Keratinocyte (primary cell): ENCODE measurements at regions not wholly inside any gene's neighbourhood (a gene's known extent, or its start where the extent isn't known, plus 50 kb on each side); places are given as distances from the start of the nearest gene placed in this dataset.

Experiments used
- DNase-seq: peaks from one replicate; pipeline ENCODE4 v3.0.0-alpha.2; 2011; ENCODE audit warnings: low read depth, missing footprints, low spot score
- FAIRE-seq: peaks from 2 replicates; lab custom pipeline; 2011; peaks lifted over from hg19 to GRCh38; lab: Jason Lieb, UNC
- H2AFZ ChIP-seq: 2 replicates; pipeline ENCODE4 v1.6.0; 2012; ENCODE audit warnings: low read length, control low read depth, inconsistent platforms; ENCODE audit not compliant: control insufficient read depth
- H3K27ac ChIP-seq: 2 replicates; pipeline ENCODE4 v1.5.1; 2011; ENCODE audit warnings: low read length; ENCODE audit not compliant: control insufficient read depth, insufficient read depth
- H3K27me3 ChIP-seq: 3 replicates; pipeline ENCODE4 v1.6.0; 2011; ENCODE audit warnings: low read length; ENCODE audit not compliant: control insufficient read depth, insufficient read depth; ENCODE audit errors: extremely low read depth
- H3K36me3 ChIP-seq, 2 experiments: 2 replicates in 1 of 2; 3 replicates in 1 of 2; pipeline ENCODE4 v1.5.1; 2011; ENCODE audit warnings: low read length in 2 of 2, mild to moderate bottlenecking in 1 of 2; ENCODE audit not compliant: control insufficient read depth in 2 of 2, insufficient read depth in 2 of 2; ENCODE audit errors: extremely low read depth in 1 of 2
- H3K4me1 ChIP-seq: 3 replicates; pipeline ENCODE4 v1.5.1; 2011; ENCODE audit warnings: low read length; ENCODE audit not compliant: control insufficient read depth, insufficient read depth; ENCODE audit errors: extremely low read depth
- H3K4me2 ChIP-seq: 3 replicates; pipeline ENCODE4 v1.6.0; 2011; ENCODE audit warnings: low read depth, low read length; ENCODE audit not compliant: control insufficient read depth, insufficient read depth; ENCODE audit errors: extremely low read depth
- H3K4me3 ChIP-seq, 3 experiments: fragments of 200-600 bp in 1 of 3; sonication (generic) in 1 of 3; 2 replicates in 2 of 3; 3 replicates in 1 of 3; pipeline ENCODE4 v1.5.1; 2011 to 2016; ENCODE audit warnings: low read length in 3 of 3, mild to moderate bottlenecking in 3 of 3, control low read depth in 2 of 3, inconsistent platforms in 1 of 3, low read depth in 1 of 3, mixed read lengths in 1 of 3, mixed run types in 1 of 3, moderate library complexity in 1 of 3; ENCODE audit not compliant: control insufficient read depth in 2 of 3, insufficient read depth in 2 of 3; ENCODE audit errors: extremely low read depth in 1 of 3
- H3K79me2 ChIP-seq: 2 replicates; pipeline ENCODE4 v1.6.0; 2012; ENCODE audit warnings: low read length; ENCODE audit not compliant: control insufficient read depth, insufficient read depth
- H3K9ac ChIP-seq: 3 replicates; pipeline ENCODE4 v1.6.0; 2011; ENCODE audit warnings: low read length; ENCODE audit not compliant: control insufficient read depth, insufficient read depth; ENCODE audit errors: extremely low read depth
- H3K9me1 ChIP-seq: 3 replicates; pipeline ENCODE4 v1.6.0; 2011; ENCODE audit warnings: low read length; ENCODE audit not compliant: control insufficient read depth, insufficient read depth; ENCODE audit errors: extremely low read depth
- H3K9me3 ChIP-seq: 2 replicates; pipeline ENCODE4 v1.5.1; 2012; ENCODE audit warnings: low read depth, low read length; ENCODE audit not compliant: control insufficient read depth
- H4K20me1 ChIP-seq: 3 replicates; pipeline ENCODE4 v1.6.0; 2011; ENCODE audit warnings: low read length; ENCODE audit not compliant: control insufficient read depth, insufficient read depth; ENCODE audit errors: extremely low read depth
- CTCF ChIP-seq, 3 experiments: IDR thresholded peaks in 1 of 3; conservative IDR thresholded peaks in 1 of 3; optimal IDR thresholded peaks in 1 of 3; 2 replicates in 2 of 3; 3 replicates in 1 of 3; pipeline versions ENCODE3 to v1.5.1; 2011; ENCODE audit warnings: low read length in 3 of 3, mild to moderate bottlenecking in 3 of 3, moderate library complexity in 2 of 3, control low read depth in 1 of 3, inconsistent platforms in 1 of 3; ENCODE audit not compliant: insufficient read depth in 2 of 3; ENCODE audit errors: extremely low read depth in 1 of 3
- EZH2 ChIP-seq: IDR thresholded peaks from one replicate; pipeline ENCODE4 v1.6.1; 2012; ENCODE audit warnings: inconsistent platforms, mild to moderate bottlenecking, low read length, moderate library complexity
- dilution Hi-C: fragments of 300-500 bp; cut with MboI; formaldehyde crosslinking; loops from one replicate; pipeline ENCODE4 v1.7.0; 2020; ENCODE audit warnings: low sequenced_read_pairs; ENCODE audit not compliant: extremely low pct_ligation_motif_present

- no peak overlapping the region for H3K27ac ChIP-seq
- H3K36me3 ChIP-seq: no peaks in the 10 kb centered on the region
- TF ChIP-seq EZH2 (no peak), CTCF (optimal IDR thresholded peaks at IDR 0.05 in 1 of 3, IDR thresholded peaks at IDR 0.05 in 1 of 3, conservative IDR thresholded peaks at IDR 0.05 in 1 of 3; ENCODE audit: extremely low read depth in 1 of 3, insufficient read depth in 2 of 3, low read length in 3 of 3) (no peak)
- DNase-seq: no peak
- no peak for FAIRE-seq
- no peak overlapping the region for H3K4me2 ChIP-seq
- H3K9me1 ChIP-seq: no peaks in the 10 kb centered on the region
- no peak overlapping the region for H3K4me3 ChIP-seq
- H3K27me3 ChIP-seq: no peaks in the 10 kb centered on the region
- no peaks in the 10 kb centered on the region for H3K4me1 ChIP-seq
- H2AFZ ChIP-seq: no peak overlapping the region
- no peaks in the 10 kb centered on the region for H3K9me3 ChIP-seq
- H4K20me1 ChIP-seq: no peaks in the 10 kb centered on the region
- no peak overlapping the region for H3K9ac ChIP-seq
- dilution Hi-C loops: no loop called here
- H3K79me2 ChIP-seq: no peaks in the 10 kb centered on the region
Measured at GRCh38 chr10:3605882-3606281, 179.1 kb downstream of the KLF6 start.

- H2AFZ ChIP-seq: no peak overlapping the region
- H3K9me1 ChIP-seq: no peaks in the 10 kb centered on the region
- dilution Hi-C loops: no loop called here
- no peaks in the 10 kb centered on the region for H3K9me3 ChIP-seq
- no peaks in the 10 kb centered on the region for H3K36me3 ChIP-seq
- H3K4me3 ChIP-seq: no peak overlapping the region
- H3K4me2 ChIP-seq: no peak overlapping the region
- H4K20me1 ChIP-seq: no peaks in the 10 kb centered on the region
- DNase-seq: no peak
- FAIRE-seq: no peak
- no peak overlapping the region for H3K27ac ChIP-seq
- H3K79me2 ChIP-seq: no peaks in the 10 kb centered on the region
- H3K27me3 ChIP-seq: no peaks in the 10 kb centered on the region
- H3K9ac ChIP-seq: no peak overlapping the region
- H3K4me1 ChIP-seq: no peaks in the 10 kb centered on the region
- TF ChIP-seq CTCF (optimal IDR thresholded peaks at IDR 0.05 in 1 of 3, IDR thresholded peaks at IDR 0.05 in 1 of 3, conservative IDR thresholded peaks at IDR 0.05 in 1 of 3; ENCODE audit: extremely low read depth in 1 of 3, insufficient read depth in 2 of 3, low read length in 3 of 3) (no peak), EZH2 (no peak)
Measured at GRCh38 chr10:3595736-3596135, 189.3 kb downstream of the KLF6 start.
